Right forelimb (tissue), 1 donor: ENCODE measurements at regions not wholly inside any gene's neighbourhood (a gene's known extent, or its start where the extent isn't known, plus 50 kb on each side); places are given as distances from the start of the nearest gene placed in this dataset.

Experiments
- DNase-seq: peaks from one replicate; pipeline ENCODE4 v3.0.0-alpha.2; 2018

GRCh38 chr19:30130356-30131122, 188.5 kb downstream of the URI1 start:
- DNase-seq = no peak

- DNase-seq = no peak
These were observed 189.2 kb downstream of the URI1 start for GRCh38 chr19:30131246-30131645.

GRCh38 chr19:30131722-30132291, 189.8 kb downstream of the URI1 start:
- DNase-seq = no peak

- no peak for DNase-seq
These were observed 190.5 kb downstream of the URI1 start for GRCh38 chr19:30132343-30133075.

GRCh38 chr19:30133803-30134202, 191.8 kb downstream of the URI1 start:
- DNase-seq = no peak

GRCh38 chr19:30135093-30135757, 193.2 kb downstream of the URI1 start:
- no peak for DNase-seq

- DNase-seq = no peak
These were observed 193.8 kb downstream of the URI1 start for GRCh38 chr19:30135797-30136196.

GRCh38 chr19:30136611-30137195, 194.7 kb downstream of the URI1 start:
- DNase-seq = no peak

GRCh38 chr19:30137747-30138146, 195.7 kb downstream of the URI1 start:
- DNase-seq = no peak

- no peak for DNase-seq
These were observed 202.3 kb downstream of the URI1 start for GRCh38 chr19:30144242-30144758.

- no peak for DNase-seq
These were observed 202.8 kb downstream of the URI1 start for GRCh38 chr19:30144802-30145201.

GRCh38 chr19:30145467-30145866, 203.4 kb downstream of the URI1 start:
- no peak for DNase-seq

GRCh38 chr19:30146346-30146745, 204.3 kb downstream of the URI1 start:
- no peak for DNase-seq

GRCh38 chr19:30148039-30148790, 206.2 kb downstream of the URI1 start:
- no peak for DNase-seq

- DNase-seq = no peak
These were observed 206.8 kb downstream of the URI1 start for GRCh38 chr19:30148803-30149202.

GRCh38 chr19:30149300-30149699, 207.3 kb downstream of the URI1 start:
- no peak for DNase-seq

- no peak for DNase-seq
These were observed 208.6 kb downstream of the URI1 start for GRCh38 chr19:30150626-30151025.

GRCh38 chr19:30151081-30151480, 209.0 kb downstream of the URI1 start:
- DNase-seq = no peak

GRCh38 chr19:30152510-30153291, 210.7 kb downstream of the URI1 start:
- DNase-seq = no peak

- DNase-seq = no peak
These were observed 211.5 kb downstream of the URI1 start for GRCh38 chr19:30153326-30154210.
